Endothelial cell of umbilical vein (primary cell): ENCODE measurements at regions not wholly inside any gene's neighbourhood (a gene's known extent, or its start where the extent isn't known, plus 50 kb on each side); places are given as distances from the start of the nearest gene placed in this dataset.

Experiments used
- BruUV-seq: library from RNA; stranded (reverse); fragments of 400-500 nt; replicated peaks from 2 replicates; lab custom pipeline; 2021; lab: Mats Ljungman, UMichigan
- CTCF ChIA-PET: fragments of 300-600, 350-600 bp; sonication (Branson Sonifier 250); formaldehyde crosslinking; loops from one replicate; lab custom pipeline; 2021; ENCODE audit warnings: antibody characterized with exemption, inconsistent platforms; lab: Charles Lee
- POLR2A ChIA-PET: fragments of 300-600, 350-600 bp; sonication (Branson Sonifier 250); formaldehyde crosslinking; loops from one replicate; lab custom pipeline; 2021; ENCODE audit warnings: antibody characterized with exemption, inconsistent platforms; lab: Charles Lee
- DNase-seq: peaks from one replicate; pipeline ENCODE4 v3.0.0-alpha.2; 2011; ENCODE audit warnings: low read depth, low spot score
- FAIRE-seq: peaks from 2 replicates; lab custom pipeline; 2011; peaks lifted over from hg19 to GRCh38; lab: Jason Lieb, UNC
- H2AFZ ChIP-seq: 2 replicates; pipeline ENCODE4 v1.6.0; 2012; ENCODE audit warnings: low read depth, low read length, control low read depth, inconsistent platforms
- H3K27ac ChIP-seq: 2 replicates; pipeline ENCODE4 v1.5.1; 2011; ENCODE audit warnings: low read depth, mild to moderate bottlenecking, control low read depth, low read length, moderate library complexity; ENCODE audit not compliant: insufficient read depth
- H3K27me3 ChIP-seq, 2 experiments: 2 replicates each; pipeline versions ENCODE4 v1.6.0 to v1.6.1; 2011; ENCODE audit warnings: low read length in 2 of 2, mixed read lengths in 1 of 2; ENCODE audit not compliant: control insufficient read depth in 2 of 2, insufficient read depth in 2 of 2
- H3K36me3 ChIP-seq, 2 experiments: 2 replicates in 1 of 2; 3 replicates in 1 of 2; pipeline ENCODE4 v1.5.1; 2011; ENCODE audit warnings: low read length in 2 of 2, mild to moderate bottlenecking in 1 of 2, moderate library complexity in 1 of 2; ENCODE audit not compliant: control insufficient read depth in 2 of 2, insufficient read depth in 2 of 2; ENCODE audit errors: extremely low read depth in 1 of 2
- H3K4me1 ChIP-seq: 3 replicates; pipeline ENCODE4 v1.5.1; 2011; ENCODE audit warnings: mild to moderate bottlenecking, low read length; ENCODE audit not compliant: control insufficient read depth, insufficient read depth; ENCODE audit errors: extremely low read depth
- H3K4me2 ChIP-seq: 2 replicates; pipeline ENCODE4 v1.6.1; 2011; ENCODE audit warnings: low read length, control low read depth, mixed read lengths; ENCODE audit not compliant: insufficient read depth
- H3K4me3 ChIP-seq, 3 experiments: fragments of 200-600 bp in 1 of 3; sonication (generic), shearing (Covaris generic) in 1 of 3; replicated peaks in 1 of 3; 2 replicates each; pipeline ENCODE4 v1.5.1; 2011 to 2016; ENCODE audit warnings: control low read depth in 3 of 3, low read length in 3 of 3, mild to moderate bottlenecking in 2 of 3, inconsistent platforms in 1 of 3, low read depth in 1 of 3, moderate library complexity in 1 of 3; ENCODE audit not compliant: insufficient read depth in 1 of 3
- H3K79me2 ChIP-seq: 2 replicates; pipeline ENCODE4 v1.6.0; 2012; ENCODE audit warnings: low read length, inconsistent platforms; ENCODE audit not compliant: control insufficient read depth, insufficient read depth
- H3K9ac ChIP-seq: replicated peaks from 2 replicates; pipeline ENCODE3; 2011; ENCODE audit warnings: low read length, control low read depth; ENCODE audit not compliant: insufficient read depth; ENCODE audit errors: extremely low read depth
- H3K9me1 ChIP-seq: replicated peaks from 3 replicates; pipeline ENCODE4 v1.6.0; 2011; ENCODE audit warnings: mild to moderate bottlenecking, low read length; ENCODE audit not compliant: control insufficient read depth, insufficient read depth; ENCODE audit errors: extremely low read depth
- H3K9me3 ChIP-seq: replicated peaks from 2 replicates; pipeline ENCODE4 v1.5.1; 2012; ENCODE audit warnings: low read length, inconsistent platforms; ENCODE audit not compliant: control insufficient read depth, insufficient read depth
- H4K20me1 ChIP-seq: replicated peaks from 2 replicates; pipeline ENCODE3; 2011; ENCODE audit warnings: mild to moderate bottlenecking, low read length; ENCODE audit not compliant: control insufficient read depth, insufficient read depth; ENCODE audit errors: extremely low read depth
- CTCF ChIP-seq, 2 donors: IDR thresholded peaks; 1 replicate in 1 of 2; 2 replicates in 1 of 2; pipeline ENCODE4 v1.5.1; 2011; ENCODE audit warnings: low read length in 2 of 2, mild to moderate bottlenecking in 2 of 2, moderate library complexity in 2 of 2, control low read depth in 1 of 2, inconsistent platforms in 1 of 2, low read depth in 1 of 2; ENCODE audit not compliant: insufficient read depth in 1 of 2; ENCODE audit errors: extremely low read depth in 1 of 2
- EZH2 ChIP-seq: IDR thresholded peaks from 2 replicates; pipeline ENCODE4 v1.6.1; 2012; ENCODE audit warnings: borderline replicate concordance, low read depth, mild to moderate bottlenecking, moderate library complexity, low read length, inconsistent platforms; ENCODE audit not compliant: severe bottlenecking
- FOS ChIP-seq: IDR thresholded peaks from 2 replicates; pipeline ENCODE4 v1.6.1; 2011; ENCODE audit warnings: mild to moderate bottlenecking, low read length, moderate library complexity, borderline replicate concordance; ENCODE audit not compliant: insufficient read depth
- GATA2 ChIP-seq: IDR thresholded peaks from 2 replicates; pipeline ENCODE4 v1.7.0; 2011; ENCODE audit warnings: low read depth, mild to moderate bottlenecking, moderate library complexity, mixed read lengths, low read length; ENCODE audit not compliant: insufficient read length, insufficient read depth
- JUN ChIP-seq: IDR thresholded peaks from 2 replicates; pipeline ENCODE4 v1.6.1; 2011; ENCODE audit warnings: borderline replicate concordance, low read depth; ENCODE audit not compliant: insufficient read length, insufficient read depth
- MAX ChIP-seq: IDR thresholded peaks from 2 replicates; pipeline ENCODE4 v1.6.1; 2011; ENCODE audit not compliant: insufficient read depth, insufficient read length
- MYC ChIP-seq: IDR thresholded peaks from one replicate; pipeline ENCODE4 v1.6.1; 2011; ENCODE audit warnings: mild to moderate bottlenecking, low read depth, low read length
- POLR2A ChIP-seq: IDR thresholded peaks from 2 replicates; pipeline ENCODE4 v1.6.1; 2012; ENCODE audit warnings: low read depth, mild to moderate bottlenecking, control low read depth, low read length
- POLR2AphosphoS5 ChIP-seq: IDR thresholded peaks from 2 replicates; pipeline ENCODE4 v1.6.1; 2012; ENCODE audit warnings: low read depth, mild to moderate bottlenecking, control low read depth, low read length, moderate library complexity; ENCODE audit not compliant: insufficient read depth
- dilution Hi-C: fragments of 300-500 bp; cut with MboI; formaldehyde crosslinking; loops from one replicate; pipeline ENCODE4 v1.15.0; 2019; ENCODE audit warnings: low sequenced_read_pairs; ENCODE audit not compliant: extremely low pct_ligation_motif_present
- intact Hi-C: fragments of 100-400 bp; cut with micrococcal nuclease; formaldehyde crosslinking; loops from one replicate; pipeline ENCODE4 v1.10.0; 2022

GRCh38 chr11:134837887-134838232, 425.8 kb upstream of the B3GAT1 start:
- DNase-seq (no peak), FAIRE-seq (no peak)
- Histone ChIP-seq H3K4me2 (no peak overlapping the region), H3K9me3 (no peaks in the 10 kb centered on the region), H3K4me1 (no peaks in the 10 kb centered on the region), H3K9ac (no peak overlapping the region), H3K9me1 (no peaks in the 10 kb centered on the region), H2AFZ (no peak overlapping the region), H4K20me1 (no peaks in the 10 kb centered on the region), H3K36me3 (no peaks in the 10 kb centered on the region), H3K4me3 (no peak overlapping the region), H3K27me3 (no peaks in the 10 kb centered on the region), H3K79me2 (no peaks in the 10 kb centered on the region), H3K27ac (no peak overlapping the region)
- TF ChIP-seq POLR2A (no peak), MAX (no peak), POLR2AphosphoS5 (no peak), EZH2 (no peak), FOS (no peak), JUN (no peak), GATA2 (no peak), CTCF (IDR thresholded peaks at IDR 0.05; ENCODE audit: extremely low read depth in 1 of 2, insufficient read depth in 1 of 2, low read depth in 1 of 2, low read length in 2 of 2) (no peak), MYC (no peak)
- no TSS peak for BruUV-seq
- intact Hi-C loops = no loop called here
- ChIA-PET CTCF (no interaction called here), POLR2A (no interaction called here)
- dilution Hi-C loops = no loop called here
